ENCODE measurements at regions not wholly inside any gene's neighbourhood (a gene's known extent, or its start where the extent isn't known, plus 50 kb on each side); places are given as distances from the start of the nearest gene placed in this dataset.

GRCh38 chr9:129394061-129394885 lies 216.2 kb upstream of the IER5L start (continued):
- TF ChIP-seq KDM1A (IDR thresholded peaks at IDR 0.05; ENCODE audit: borderline replicate concordance, low read length) (no peak), JUND (IDR thresholded peaks at IDR 0.05; ENCODE audit: low read length) (no peak)
